HG03460 (cell line): ENCODE measurements at regions not wholly inside any gene's neighbourhood (a gene's known extent, or its start where the extent isn't known, plus 50 kb on each side); places are given as distances from the start of the nearest gene placed in this dataset.

Experiments used
- ATAC-seq: cut with Tn5 transposase; IDR thresholded peaks from one replicate; pipeline ENCODE4 v1.9.1; 2021; ENCODE audit not compliant: unreplicated experiment

- no peak for ATAC-seq
These were observed 146.7 kb upstream of the UNC5B start for GRCh38 chr10:71065659-71066058.

GRCh38 chr10:71066600-71066999 is 145.8 kb upstream of the UNC5B start:
- no peak for ATAC-seq

- ATAC-seq: no peak
These were observed 145.2 kb upstream of the UNC5B start for GRCh38 chr10:71067098-71067740.

GRCh38 chr10:71068861-71069271 is 143.5 kb upstream of the UNC5B start:
- no peak for ATAC-seq

- no peak for ATAC-seq
These were observed 142.3 kb upstream of the UNC5B start for GRCh38 chr10:71069909-71070666.

- no peak for ATAC-seq
These were observed 141.6 kb upstream of the UNC5B start for GRCh38 chr10:71070741-71071140.

- no peak for ATAC-seq
These were observed 140.1 kb upstream of the UNC5B start for GRCh38 chr10:71072131-71072822.

GRCh38 chr10:71072823-71073210 is 139.6 kb upstream of the UNC5B start:
- ATAC-seq: no peak

- ATAC-seq: no peak
These were observed 138.8 kb upstream of the UNC5B start for GRCh38 chr10:71073451-71074175.

- no peak for ATAC-seq
These were observed 138.1 kb upstream of the UNC5B start for GRCh38 chr10:71074176-71074755.

- no peak for ATAC-seq
These were observed 137.1 kb upstream of the UNC5B start for GRCh38 chr10:71075086-71075758.

GRCh38 chr10:71075759-71076472 is 136.5 kb upstream of the UNC5B start:
- ATAC-seq: no peak

- ATAC-seq: no peak
These were observed 135.8 kb upstream of the UNC5B start for GRCh38 chr10:71076473-71077142.

GRCh38 chr10:71077143-71077581 is 135.2 kb upstream of the UNC5B start:
- ATAC-seq: no peak

GRCh38 chr10:71077796-71078453 is 134.4 kb upstream of the UNC5B start:
- no peak for ATAC-seq

- no peak for ATAC-seq
These were observed 133.8 kb upstream of the UNC5B start for GRCh38 chr10:71078454-71079145.

- no peak for ATAC-seq
These were observed 132.5 kb upstream of the UNC5B start for GRCh38 chr10:71079761-71080380.
